ENCODE measurements at regions not wholly inside any gene's neighbourhood (a gene's known extent, or its start where the extent isn't known, plus 50 kb on each side); places are given as distances from the start of the nearest gene placed in this dataset.

GRCh38 chr12:60693019-60693626 lies 1097.3 kb downstream of the SLC16A7 start:
- ATAC-seq = no peak
- Mint-ChIP-seq H3K4me3 (no peak overlapping the region), H3K4me1 (no peaks in the 10 kb centered on the region), H3K27me3 (ENCODE audit: low read depth) (no peaks in the 10 kb centered on the region), H3K9me3 (peaks cover 26% of the 10 kb centered on the region), H3K27ac (no peak overlapping the region), H3K36me3 (peaks cover 7% of the 10 kb centered on the region; the same call in 1 of the 2 replicates)
- ChIA-PET POLR2A (no interaction called here), CTCF (no interaction called here)
- TF ChIP-seq, protein P1, sequence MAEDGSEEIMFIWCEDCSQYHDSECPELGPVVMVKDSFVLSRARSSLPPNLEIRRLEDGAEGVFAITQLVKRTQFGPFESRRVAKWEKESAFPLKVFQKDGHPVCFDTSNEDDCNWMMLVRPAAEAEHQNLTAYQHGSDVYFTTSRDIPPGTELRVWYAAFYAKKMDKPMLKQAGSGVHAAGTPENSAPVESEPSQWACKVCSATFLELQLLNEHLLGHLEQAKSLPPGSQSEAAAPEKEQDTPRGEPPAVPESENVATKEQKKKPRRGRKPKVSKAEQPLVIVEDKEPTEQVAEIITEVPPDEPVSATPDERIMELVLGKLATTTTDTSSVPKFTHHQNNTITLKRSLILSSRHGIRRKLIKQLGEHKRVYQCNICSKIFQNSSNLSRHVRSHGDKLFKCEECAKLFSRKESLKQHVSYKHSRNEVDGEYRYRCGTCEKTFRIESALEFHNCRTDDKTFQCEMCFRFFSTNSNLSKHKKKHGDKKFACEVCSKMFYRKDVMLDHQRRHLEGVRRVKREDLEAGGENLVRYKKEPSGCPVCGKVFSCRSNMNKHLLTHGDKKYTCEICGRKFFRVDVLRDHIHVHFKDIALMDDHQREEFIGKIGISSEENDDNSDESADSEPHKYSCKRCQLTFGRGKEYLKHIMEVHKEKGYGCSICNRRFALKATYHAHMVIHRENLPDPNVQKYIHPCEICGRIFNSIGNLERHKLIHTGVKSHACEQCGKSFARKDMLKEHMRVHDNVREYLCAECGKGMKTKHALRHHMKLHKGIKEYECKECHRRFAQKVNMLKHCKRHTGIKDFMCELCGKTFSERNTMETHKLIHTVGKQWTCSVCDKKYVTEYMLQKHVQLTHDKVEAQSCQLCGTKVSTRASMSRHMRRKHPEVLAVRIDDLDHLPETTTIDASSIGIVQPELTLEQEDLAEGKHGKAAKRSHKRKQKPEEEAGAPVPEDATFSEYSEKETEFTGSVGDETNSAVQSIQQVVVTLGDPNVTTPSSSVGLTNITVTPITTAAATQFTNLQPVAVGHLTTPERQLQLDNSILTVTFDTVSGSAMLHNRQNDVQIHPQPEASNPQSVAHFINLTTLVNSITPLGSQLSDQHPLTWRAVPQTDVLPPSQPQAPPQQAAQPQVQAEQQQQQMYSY (CRISPR knock-in tag; IDR thresholded peaks at IDR 0.05) = no peak
- TF ChIP-seq SOX15 (CRISPR knock-in tag; IDR thresholded peaks at IDR 0.05) = no peak
- DNase-seq (ENCODE audit: low spot score) = no peak

DNA sequence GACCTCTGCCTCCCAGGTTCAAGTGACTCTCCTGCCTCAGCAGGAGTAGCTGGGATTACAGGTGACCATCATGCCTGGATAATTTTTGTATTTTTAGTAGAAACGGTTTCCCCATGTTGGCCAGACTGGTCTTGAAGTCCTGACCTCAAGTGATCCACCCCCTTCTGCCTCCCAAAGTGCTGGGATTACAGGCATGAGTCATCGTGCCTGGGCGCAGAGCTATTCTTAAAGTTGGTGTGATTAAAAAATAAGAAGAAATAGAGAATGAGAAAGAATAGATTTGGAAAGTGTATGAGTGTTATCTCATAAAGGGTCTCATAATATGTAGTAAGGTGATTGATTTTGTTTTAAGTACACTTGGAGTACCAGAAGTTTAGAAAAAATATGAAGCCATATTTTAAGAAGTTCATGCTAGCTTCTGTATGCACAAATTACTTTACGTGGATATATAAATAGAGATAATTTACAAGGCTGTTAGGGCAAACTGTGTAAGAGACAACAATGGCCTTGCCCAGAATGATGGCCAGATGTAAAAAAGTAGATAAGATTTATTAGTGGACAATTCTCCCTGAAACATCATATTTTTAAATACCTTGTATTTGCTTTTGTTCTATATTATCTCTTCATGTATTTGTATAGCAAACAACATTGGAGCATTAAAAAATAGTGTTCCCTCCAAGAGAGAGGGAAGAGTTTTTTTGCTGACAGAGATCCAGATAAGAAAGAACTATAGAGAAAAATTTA lies 1108.5 kb downstream of the SLC16A7 start:
- Mint-ChIP-seq H3K9me3 (peaks cover 23% of the 10 kb centered on the region), H3K36me3 (peaks cover 6% of the 10 kb centered on the region; the same call in 1 of the 2 replicates), H3K4me3 (no peak overlapping the region), H3K4me1 (no peaks in the 10 kb centered on the region), H3K27ac (no peak overlapping the region), H3K27me3 (ENCODE audit: low read depth) (no peaks in the 10 kb centered on the region)
- DNase-seq (ENCODE audit: low spot score) (no peak), ATAC-seq (no peak)
- ChIA-PET CTCF (no interaction called here), POLR2A (no interaction called here)
- no peak for TF ChIP-seq ETV6 (CRISPR knock-in tag; IDR thresholded peaks at IDR 0.05)
- TF ChIP-seq, protein P2, sequence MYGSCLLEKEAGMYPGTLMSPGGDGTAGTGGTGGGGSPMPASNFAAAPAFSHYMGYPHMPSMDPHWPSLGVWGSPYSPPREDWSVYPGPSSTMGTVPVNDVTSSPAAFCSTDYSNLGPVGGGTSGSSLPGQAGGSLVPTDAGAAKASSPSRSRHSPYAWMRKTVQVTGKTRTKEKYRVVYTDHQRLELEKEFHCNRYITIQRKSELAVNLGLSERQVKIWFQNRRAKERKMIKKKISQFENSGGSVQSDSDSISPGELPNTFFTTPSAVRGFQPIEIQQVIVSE (CRISPR knock-in tag; IDR thresholded peaks at IDR 0.05; ENCODE audit: borderline replicate concordance) = no peak
- no peak for TF ChIP-seq FOXK1 (CRISPR knock-in tag; IDR thresholded peaks at IDR 0.05)
- TF ChIP-seq ZNF232 (CRISPR knock-in tag; IDR thresholded peaks at IDR 0.05) = no peak
- no peak for TF ChIP-seq JUN (CRISPR knock-in tag; IDR thresholded peaks at IDR 0.05)

- ChIA-PET POLR2A (no interaction called here), CTCF (no interaction called here)
- peaks cover 24% of the 10 kb centered on the region for H3K9me3 Mint-ChIP-seq
- ATAC-seq = no peak
- no peak overlapping the region for H3K4me3 Mint-ChIP-seq
- peaks cover 6% of the 10 kb centered on the region; the same call in 1 of the 2 replicates for H3K36me3 Mint-ChIP-seq
- DNase-seq (ENCODE audit: low spot score) = no peak
- H3K27me3 Mint-ChIP-seq (ENCODE audit: low read depth) = no peaks in the 10 kb centered on the region
- TF ChIP-seq FOXP1 (CRISPR knock-in tag; IDR thresholded peaks at IDR 0.05; ENCODE audit: borderline replicate concordance) = no peak
- TF ChIP-seq TP53 (CRISPR knock-in tag; IDR thresholded peaks at IDR 0.05) = no peak
- TF ChIP-seq ZNF263 (CRISPR knock-in tag; IDR thresholded peaks at IDR 0.05; ENCODE audit: low read depth) = no peak
- TF ChIP-seq ZSCAN18 (CRISPR knock-in tag; IDR thresholded peaks at IDR 0.05) = no peak
- no peak for TF ChIP-seq SP1 (CRISPR knock-in tag; conservative IDR thresholded peaks at IDR 0.05)
- TF ChIP-seq NR1H2 (CRISPR knock-in tag; IDR thresholded peaks at IDR 0.05) = no peak
- TF ChIP-seq IRF2 (CRISPR knock-in tag; IDR thresholded peaks at IDR 0.05; ENCODE audit: borderline replicate concordance, low read depth) = no peak
- TF ChIP-seq, protein P3, sequence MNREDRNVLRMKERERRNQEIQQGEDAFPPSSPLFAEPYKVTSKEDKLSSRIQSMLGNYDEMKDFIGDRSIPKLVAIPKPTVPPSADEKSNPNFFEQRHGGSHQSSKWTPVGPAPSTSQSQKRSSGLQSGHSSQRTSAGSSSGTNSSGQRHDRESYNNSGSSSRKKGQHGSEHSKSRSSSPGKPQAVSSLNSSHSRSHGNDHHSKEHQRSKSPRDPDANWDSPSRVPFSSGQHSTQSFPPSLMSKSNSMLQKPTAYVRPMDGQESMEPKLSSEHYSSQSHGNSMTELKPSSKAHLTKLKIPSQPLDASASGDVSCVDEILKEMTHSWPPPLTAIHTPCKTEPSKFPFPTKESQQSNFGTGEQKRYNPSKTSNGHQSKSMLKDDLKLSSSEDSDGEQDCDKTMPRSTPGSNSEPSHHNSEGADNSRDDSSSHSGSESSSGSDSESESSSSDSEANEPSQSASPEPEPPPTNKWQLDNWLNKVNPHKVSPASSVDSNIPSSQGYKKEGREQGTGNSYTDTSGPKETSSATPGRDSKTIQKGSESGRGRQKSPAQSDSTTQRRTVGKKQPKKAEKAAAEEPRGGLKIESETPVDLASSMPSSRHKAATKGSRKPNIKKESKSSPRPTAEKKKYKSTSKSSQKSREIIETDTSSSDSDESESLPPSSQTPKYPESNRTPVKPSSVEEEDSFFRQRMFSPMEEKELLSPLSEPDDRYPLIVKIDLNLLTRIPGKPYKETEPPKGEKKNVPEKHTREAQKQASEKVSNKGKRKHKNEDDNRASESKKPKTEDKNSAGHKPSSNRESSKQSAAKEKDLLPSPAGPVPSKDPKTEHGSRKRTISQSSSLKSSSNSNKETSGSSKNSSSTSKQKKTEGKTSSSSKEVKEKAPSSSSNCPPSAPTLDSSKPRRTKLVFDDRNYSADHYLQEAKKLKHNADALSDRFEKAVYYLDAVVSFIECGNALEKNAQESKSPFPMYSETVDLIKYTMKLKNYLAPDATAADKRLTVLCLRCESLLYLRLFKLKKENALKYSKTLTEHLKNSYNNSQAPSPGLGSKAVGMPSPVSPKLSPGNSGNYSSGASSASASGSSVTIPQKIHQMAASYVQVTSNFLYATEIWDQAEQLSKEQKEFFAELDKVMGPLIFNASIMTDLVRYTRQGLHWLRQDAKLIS (CRISPR knock-in tag; IDR thresholded peaks at IDR 0.05; ENCODE audit: borderline replicate concordance) = no peak
- no peak overlapping the region for H3K27ac Mint-ChIP-seq
- no peaks in the 10 kb centered on the region for H3K4me1 Mint-ChIP-seq
Observed at GRCh38 chr12:60710246-60710645, 1114.4 kb downstream of the SLC16A7 start.
